ENCODE measurements at regions not wholly inside any gene's neighbourhood (a gene's known extent, or its start where the extent isn't known, plus 50 kb on each side); places are given as distances from the start of the nearest gene placed in this dataset.

- Mint-ChIP-seq H3K36me3 (ENCODE audit: low read depth) (no peaks in the 10 kb centered on the region), H3K27me3 (ENCODE audit: low read depth) (peaks cover 17% of the 10 kb centered on the region), H3K27ac (ENCODE audit: unreplicated experiment) (no peak overlapping the region), H3K4me3 (ENCODE audit: unreplicated experiment) (no peak overlapping the region), H3K9me3 (ENCODE audit: low read depth) (no peaks in the 10 kb centered on the region), H3K4me1 (ENCODE audit: low read depth) (no peaks in the 10 kb centered on the region)
- TF ChIP-seq, protein P1, sequence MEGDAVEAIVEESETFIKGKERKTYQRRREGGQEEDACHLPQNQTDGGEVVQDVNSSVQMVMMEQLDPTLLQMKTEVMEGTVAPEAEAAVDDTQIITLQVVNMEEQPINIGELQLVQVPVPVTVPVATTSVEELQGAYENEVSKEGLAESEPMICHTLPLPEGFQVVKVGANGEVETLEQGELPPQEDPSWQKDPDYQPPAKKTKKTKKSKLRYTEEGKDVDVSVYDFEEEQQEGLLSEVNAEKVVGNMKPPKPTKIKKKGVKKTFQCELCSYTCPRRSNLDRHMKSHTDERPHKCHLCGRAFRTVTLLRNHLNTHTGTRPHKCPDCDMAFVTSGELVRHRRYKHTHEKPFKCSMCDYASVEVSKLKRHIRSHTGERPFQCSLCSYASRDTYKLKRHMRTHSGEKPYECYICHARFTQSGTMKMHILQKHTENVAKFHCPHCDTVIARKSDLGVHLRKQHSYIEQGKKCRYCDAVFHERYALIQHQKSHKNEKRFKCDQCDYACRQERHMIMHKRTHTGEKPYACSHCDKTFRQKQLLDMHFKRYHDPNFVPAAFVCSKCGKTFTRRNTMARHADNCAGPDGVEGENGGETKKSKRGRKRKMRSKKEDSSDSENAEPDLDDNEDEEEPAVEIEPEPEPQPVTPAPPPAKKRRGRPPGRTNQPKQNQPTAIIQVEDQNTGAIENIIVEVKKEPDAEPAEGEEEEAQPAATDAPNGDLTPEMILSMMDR (IDR thresholded peaks at IDR 0.05): no peak
- no peak for DNase-seq (ENCODE audit: low spot score)
These were observed 480.2 kb downstream of the COL11A1 start for GRCh38 chr1:102628109-102628613.

GRCh38 chr1:102627145-102627544 lies 481.2 kb downstream of the COL11A1 start:
- peaks cover 15% of the 10 kb centered on the region for H3K27me3 Mint-ChIP-seq (ENCODE audit: low read depth)
- no peak overlapping the region for H3K27ac Mint-ChIP-seq (ENCODE audit: unreplicated experiment)
- TF ChIP-seq, protein P1 (IDR thresholded peaks at IDR 0.05): no peak
- DNase-seq (ENCODE audit: low spot score): no peak
- H3K4me3 Mint-ChIP-seq (ENCODE audit: unreplicated experiment): no peak overlapping the region
- no peaks in the 10 kb centered on the region for H3K4me1 Mint-ChIP-seq (ENCODE audit: low read depth)
- no peaks in the 10 kb centered on the region for H3K36me3 Mint-ChIP-seq (ENCODE audit: low read depth)
- no peaks in the 10 kb centered on the region for H3K9me3 Mint-ChIP-seq (ENCODE audit: low read depth)

GRCh38 chr1:102615896-102616295 lies 492.4 kb downstream of the COL11A1 start:
- Mint-ChIP-seq H3K36me3 (ENCODE audit: low read depth) (no peaks in the 10 kb centered on the region), H3K9me3 (ENCODE audit: low read depth) (peaks cover 2% of the 10 kb centered on the region), H3K4me3 (ENCODE audit: unreplicated experiment) (no peak overlapping the region), H3K27me3 (ENCODE audit: low read depth) (peaks cover 29% of the 10 kb centered on the region), H3K27ac (ENCODE audit: unreplicated experiment) (no peak overlapping the region), H3K4me1 (ENCODE audit: low read depth) (no peaks in the 10 kb centered on the region)
- TF ChIP-seq, protein P1 (IDR thresholded peaks at IDR 0.05): no peak
- DNase-seq (ENCODE audit: low spot score): no peak

- DNase-seq (ENCODE audit: low spot score): no peak
- TF ChIP-seq, protein P1 (IDR thresholded peaks at IDR 0.05): no peak
- H3K36me3 Mint-ChIP-seq (ENCODE audit: low read depth): no peaks in the 10 kb centered on the region
- no peaks in the 10 kb centered on the region for H3K9me3 Mint-ChIP-seq (ENCODE audit: low read depth)
- H3K27ac Mint-ChIP-seq (ENCODE audit: unreplicated experiment): no peak overlapping the region
- no peak overlapping the region for H3K4me3 Mint-ChIP-seq (ENCODE audit: unreplicated experiment)
- H3K4me1 Mint-ChIP-seq (ENCODE audit: low read depth): no peaks in the 10 kb centered on the region
- peaks cover 15% of the 10 kb centered on the region for H3K27me3 Mint-ChIP-seq (ENCODE audit: low read depth)
These were observed 513.2 kb downstream of the COL11A1 start for GRCh38 chr1:102595106-102595505.

- Mint-ChIP-seq H3K36me3 (ENCODE audit: low read depth) (no peaks in the 10 kb centered on the region), H3K27me3 (ENCODE audit: low read depth) (peaks cover 22% of the 10 kb centered on the region), H3K4me3 (ENCODE audit: unreplicated experiment) (no peak overlapping the region), H3K27ac (ENCODE audit: unreplicated experiment) (no peak overlapping the region), H3K4me1 (ENCODE audit: low read depth) (no peaks in the 10 kb centered on the region), H3K9me3 (ENCODE audit: low read depth) (no peaks in the 10 kb centered on the region)
- TF ChIP-seq, protein P1 (IDR thresholded peaks at IDR 0.05): no peak
- DNase-seq (ENCODE audit: low spot score): no peak
These were observed 515.0 kb downstream of the COL11A1 start for GRCh38 chr1:102593276-102593675.

All from chondrocyte (in vitro differentiated cells).